Umbilical cord (tissue), 1 donor: ENCODE measurements at regions not wholly inside any gene's neighbourhood (a gene's known extent, or its start where the extent isn't known, plus 50 kb on each side); places are given as distances from the start of the nearest gene placed in this dataset.

Experiments used
- DNase-seq: peaks from one replicate; pipeline ENCODE4 v3.0.0-alpha.2; 2015; ENCODE audit warnings: low spot score

DNA sequence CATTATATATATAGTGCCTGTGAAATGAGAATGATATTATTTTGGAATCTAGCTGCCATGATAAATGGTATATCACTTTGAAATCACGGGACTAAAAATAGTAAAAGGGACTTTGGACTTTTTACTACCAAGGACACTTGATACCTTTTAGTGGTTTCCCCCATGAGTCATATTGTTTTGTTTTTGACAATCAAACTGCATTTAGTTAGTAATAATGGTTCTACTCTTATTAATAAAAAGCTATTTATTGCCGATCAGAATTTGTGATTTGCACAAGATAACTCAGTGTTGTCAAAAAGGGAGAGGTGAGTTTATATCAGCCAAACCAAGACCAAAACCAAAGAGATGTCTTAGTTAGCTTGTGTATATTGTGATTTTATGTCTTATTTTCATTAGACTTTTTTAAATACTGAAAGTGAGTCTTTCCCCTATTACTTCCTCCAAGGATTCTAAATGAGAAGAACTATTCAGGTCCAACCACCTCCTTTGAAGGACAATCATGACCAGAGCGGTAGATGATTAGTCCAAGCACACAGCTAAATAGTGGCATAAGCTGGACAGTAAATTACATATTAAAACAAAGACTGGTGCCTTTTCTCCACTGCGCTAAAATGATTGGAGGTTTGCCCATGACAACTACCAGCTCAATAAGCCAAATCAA is 281.7 kb upstream of the ESRRG start:
- DNase-seq, result no peak

DNA sequence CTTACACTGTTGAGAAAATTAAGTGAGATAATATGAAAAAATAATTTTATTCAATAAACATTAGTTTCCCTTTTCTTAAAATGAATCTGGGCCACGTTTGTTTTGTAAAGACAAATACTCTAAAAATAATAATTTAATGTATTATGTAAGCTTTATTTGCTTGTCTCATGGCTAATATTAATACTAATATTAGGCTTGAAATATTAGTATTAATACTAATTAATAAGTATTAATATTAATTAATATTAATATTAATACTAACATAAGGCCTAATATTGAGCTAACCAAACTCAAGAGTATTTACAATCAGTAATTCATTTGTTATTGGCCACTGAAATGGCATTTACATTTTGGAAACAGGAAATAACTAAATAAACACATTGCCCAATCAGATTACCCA is 280.1 kb upstream of the ESRRG start:
- DNase-seq, result no peak

DNA sequence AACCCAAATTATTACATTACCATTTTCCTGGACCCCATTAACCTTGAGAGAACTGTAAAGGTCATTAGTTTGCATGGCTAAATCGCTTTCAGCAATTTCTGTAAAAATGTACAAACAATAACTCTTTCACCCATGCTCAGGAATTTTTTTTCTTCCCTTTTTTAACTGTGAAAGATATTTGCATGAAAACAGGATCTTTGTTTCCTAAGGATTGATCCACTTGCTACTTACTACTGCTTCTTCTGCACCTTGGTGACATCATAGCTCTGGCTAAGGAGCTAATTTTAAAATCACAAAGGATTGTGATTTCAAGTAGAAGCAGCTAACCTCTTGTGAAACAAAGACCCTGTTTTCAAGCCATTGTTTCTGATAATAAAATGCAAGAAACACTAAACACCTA is 274.6 kb upstream of the ESRRG start:
- no peak for DNase-seq

DNA sequence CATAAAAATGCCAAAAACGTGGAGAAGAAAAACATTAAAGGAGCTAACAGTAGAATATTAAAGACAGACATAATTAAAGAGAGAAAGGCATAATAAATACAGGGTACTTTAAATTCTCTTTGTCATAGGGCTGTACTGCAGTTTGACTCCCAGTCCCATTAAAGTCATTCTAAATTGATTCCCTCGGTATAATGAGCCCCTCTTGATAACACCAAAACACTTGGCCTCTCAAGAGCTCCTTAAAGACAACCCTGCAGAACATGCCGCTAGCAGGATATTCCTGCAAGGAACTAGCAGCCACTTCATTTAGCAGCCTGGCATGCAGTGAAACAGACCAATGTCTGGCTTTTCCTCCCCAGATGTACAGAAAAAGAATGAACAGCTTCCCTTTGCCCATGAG is 273.8 kb upstream of the ESRRG start:
- no peak for DNase-seq

DNA sequence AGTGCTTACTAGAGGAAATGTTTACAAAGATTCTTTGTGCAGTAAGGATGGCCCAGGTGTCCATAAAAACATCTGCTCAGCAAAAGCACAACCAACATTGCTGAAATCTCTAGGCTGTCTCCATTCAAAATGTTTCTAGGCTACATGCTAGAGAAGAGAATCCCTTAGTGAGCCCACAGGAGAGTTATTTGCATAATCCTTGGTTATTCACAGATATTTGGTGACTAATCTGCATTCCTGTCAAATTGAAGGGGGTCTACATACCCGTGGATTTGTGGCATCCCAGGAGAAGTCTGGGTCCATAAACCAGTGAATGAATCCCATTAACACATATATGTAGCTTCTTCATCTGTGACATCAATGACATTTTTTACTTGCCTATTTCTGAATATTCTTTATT is 261.3 kb upstream of the ESRRG start:
- DNase-seq, result no peak

DNA sequence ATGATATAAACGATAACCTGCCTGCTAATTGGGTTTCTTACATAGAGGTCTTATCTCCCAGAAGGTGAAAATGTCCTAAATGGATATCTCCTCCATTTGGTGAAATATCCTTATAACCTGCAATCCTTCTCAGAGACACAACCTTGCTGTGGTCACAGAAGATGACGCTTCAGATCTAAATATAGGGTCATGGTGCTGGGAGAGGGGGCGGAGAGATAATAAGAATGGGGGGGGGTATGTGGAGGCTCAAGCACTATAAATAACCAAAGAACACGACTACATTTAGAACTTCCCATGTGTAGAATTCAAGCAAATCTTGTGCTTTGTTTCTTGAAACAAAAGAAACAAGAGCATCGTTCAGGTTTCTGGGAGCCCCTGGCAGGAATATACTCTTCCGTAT is 260.6 kb upstream of the ESRRG start:
- DNase-seq, result no peak

DNA sequence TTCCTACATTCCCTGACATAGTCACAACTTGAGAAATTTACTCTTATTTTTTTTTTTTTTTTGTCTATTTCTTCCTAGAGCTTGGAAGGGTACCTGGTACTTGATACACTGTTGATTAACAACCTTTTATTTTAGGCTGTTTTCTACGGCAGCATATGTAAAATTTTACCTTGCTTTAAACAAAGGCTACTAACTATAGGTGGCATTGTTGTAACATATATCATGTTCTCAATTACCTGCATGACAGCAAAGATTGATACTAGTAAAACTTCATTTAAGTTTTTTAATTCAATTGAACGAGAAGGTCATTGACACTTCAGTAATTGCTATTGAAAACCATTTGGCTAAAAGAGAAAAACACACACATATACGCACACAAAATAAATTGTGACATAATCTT is 238.3 kb upstream of the ESRRG start:
- no peak for DNase-seq

DNA sequence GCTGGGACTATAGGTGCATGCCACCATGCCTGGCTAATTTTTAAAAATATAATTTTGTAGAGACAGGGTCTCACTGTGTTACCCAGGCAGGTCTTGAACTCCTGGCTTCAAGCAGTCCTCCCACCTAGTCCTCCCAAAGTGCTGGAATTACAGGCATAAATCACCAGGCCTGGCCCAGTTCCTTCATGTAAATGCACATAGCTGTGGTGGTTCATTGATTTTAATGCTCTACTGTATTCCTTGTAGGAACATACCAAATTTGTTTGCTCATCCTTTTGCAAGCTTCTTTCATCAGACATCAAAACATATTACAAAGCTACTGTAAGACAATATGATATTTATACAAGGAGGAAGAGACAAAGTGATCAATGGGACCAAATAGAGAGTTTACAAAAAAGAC is 237.5 kb upstream of the ESRRG start:
- DNase-seq, result no peak

DNA sequence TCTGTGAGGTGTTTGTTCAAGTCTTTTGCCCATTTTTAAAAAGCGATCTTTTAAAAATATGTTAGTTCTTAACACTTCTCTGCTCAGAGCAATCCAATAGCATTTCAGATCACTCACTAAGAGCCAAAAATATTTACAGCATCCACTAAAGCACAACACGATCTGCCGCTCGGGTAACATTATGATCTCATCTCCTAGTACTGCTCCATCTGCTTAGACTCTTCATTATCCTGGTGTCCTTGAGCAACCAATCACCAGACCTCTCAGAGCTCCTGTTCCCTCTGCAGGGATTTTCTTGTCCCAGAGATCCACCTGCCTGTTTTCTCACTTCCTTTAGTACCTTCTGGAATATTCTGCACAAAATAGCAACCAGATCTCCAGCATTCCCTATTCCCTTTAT is 235.3 kb upstream of the ESRRG start:
- no peak for DNase-seq

DNA sequence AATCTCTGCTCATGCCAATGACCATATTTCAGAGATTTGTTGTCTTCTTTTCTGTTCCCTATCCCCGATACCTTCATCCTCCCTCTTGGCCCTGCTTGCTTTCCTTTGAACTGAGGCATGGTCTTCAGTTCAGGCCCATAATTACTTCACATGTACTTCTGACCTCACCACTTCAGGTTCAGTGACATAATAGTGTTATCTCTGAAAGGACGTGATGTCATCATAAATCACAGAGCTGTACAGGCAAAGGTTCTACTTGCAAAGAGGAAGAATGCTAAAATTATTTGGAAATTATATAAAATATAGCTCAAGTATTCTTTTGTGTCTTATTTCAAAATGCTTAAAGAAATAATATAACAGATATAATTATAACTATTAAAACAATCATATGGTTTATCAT is 230.3 kb upstream of the ESRRG start:
- no peak for DNase-seq

DNA sequence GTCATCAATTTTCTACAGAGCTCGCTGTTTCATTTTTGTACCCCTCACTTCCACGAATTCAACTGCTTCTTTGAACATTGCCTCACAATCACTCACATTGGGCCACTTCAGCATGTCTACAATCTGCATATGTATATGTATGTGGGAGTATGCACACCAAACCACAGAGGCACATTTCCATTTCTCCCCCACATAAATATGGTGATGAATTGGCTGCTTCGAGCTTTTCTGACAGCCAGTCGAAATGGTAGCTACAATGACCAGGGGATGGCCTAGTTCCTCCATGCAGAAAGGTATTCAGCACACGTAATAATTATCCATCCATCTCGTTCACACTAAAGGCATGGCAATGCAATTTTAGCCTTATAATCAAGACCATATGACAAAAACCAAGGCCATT is 229.6 kb upstream of the ESRRG start:
- DNase-seq, result no peak

DNA sequence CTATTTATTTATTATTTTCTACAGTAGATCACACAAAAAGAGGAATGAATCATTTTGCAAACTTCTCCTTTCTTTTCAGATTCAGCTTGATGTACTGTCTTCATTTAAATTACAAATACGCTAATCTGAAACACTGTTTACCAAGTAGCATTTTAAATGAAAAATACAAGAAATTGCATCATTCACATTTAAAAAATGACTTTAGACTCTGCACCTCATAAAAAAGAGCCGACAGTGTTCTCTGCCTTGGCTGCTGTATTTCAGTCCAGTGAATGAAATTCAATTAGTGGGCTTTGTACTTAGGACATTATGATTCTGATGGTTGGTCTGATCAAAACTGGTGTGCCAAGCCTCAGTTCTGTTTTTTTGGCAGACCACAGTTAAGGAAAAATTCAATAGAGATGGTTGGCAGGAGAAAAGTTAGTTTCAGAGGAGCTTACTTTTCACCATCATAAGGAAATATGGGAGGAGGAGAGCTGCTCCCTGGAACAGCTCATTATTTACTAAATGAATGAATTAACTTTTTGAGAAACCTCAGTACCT is 222.4 kb upstream of the ESRRG start:
- no peak for DNase-seq

DNA sequence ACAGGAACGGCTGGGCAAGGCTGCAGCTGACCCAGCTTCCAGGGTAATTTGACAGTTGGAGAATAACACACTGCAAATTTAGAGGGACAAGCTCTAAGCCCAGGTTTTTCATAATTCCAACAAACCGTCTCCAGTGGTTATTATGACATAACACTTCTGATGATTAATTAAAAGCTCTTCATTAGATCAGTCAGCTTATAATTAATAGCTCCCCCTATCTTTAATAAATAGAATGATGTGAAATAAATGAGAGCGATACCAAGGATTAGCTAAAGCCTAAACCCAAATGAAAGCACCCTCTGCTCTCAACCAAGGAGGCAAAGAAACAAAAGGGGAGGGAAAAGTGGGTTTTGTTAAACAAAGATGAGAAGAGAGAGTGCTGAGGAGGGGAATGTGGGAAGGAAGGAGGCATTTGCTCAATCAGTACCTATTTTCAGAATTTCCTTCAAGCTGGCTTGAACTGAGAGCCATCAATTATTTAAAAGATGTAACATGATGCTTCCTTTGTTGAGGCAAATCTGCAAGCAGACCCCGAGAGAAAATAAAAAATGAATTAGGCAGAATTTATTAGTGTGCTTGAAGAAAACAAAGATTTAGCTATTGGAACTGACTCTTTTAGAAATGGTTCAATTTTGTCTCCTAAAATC is 221.8 kb upstream of the ESRRG start:
- DNase-seq, result no peak

DNA sequence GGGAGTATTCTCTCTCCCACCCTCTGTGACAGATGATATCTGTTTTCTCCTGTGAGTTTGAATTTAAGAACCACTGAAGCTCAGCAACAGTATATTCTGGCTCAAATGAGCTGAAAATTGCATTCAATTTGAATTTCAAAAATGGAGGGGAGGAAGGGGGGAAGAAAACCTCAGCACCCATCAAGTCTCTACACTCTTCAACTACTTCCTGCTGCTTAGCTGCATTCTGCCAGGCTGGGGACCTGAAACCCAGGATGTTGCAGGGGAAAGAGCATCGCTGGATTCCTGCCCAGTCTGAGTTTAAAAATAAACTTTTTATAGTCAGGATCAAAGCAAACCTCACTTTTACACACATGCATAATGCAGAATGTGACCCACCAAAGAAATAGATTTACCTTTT is 214.3 kb upstream of the ESRRG start:
- no peak for DNase-seq

DNA sequence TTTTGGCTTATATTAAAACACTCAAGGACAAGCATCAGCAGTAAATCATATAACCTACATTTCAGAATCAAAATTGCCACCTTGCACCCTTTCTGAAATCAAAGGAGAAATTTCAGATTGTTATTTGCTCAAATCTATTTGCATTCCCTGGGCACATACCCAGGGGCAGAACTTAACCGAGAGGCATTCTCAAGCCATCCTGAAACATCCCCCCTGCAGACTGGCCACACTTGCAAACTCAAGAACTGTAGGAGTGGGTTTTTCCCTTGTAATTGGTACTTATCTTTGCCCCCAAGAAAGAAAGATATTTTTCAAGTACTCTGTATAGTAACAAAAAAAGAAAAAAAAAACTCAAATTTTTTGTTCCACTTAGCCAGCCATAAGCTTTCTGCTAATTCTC is 213.6 kb upstream of the ESRRG start:
- DNase-seq, result no peak

DNA sequence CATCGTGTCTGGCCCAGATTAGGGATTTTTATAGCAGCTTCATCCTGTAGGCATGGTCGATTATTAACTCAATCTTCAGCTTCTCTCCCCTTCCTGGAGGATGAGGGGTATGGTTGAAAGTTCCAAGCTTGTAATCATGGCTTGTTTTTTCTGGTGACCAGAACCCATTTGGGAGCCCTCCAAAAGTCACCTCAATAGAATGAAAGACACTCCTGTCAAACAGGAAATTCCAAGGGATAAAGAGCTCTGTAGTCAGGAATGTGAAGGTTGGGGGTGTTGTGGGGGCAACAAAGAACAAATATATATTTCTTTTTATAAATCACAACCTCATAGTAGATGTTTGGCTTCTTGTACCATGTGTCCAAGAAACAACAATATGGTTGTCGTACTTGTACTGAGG is 212.7 kb upstream of the ESRRG start:
- no peak for DNase-seq

DNA sequence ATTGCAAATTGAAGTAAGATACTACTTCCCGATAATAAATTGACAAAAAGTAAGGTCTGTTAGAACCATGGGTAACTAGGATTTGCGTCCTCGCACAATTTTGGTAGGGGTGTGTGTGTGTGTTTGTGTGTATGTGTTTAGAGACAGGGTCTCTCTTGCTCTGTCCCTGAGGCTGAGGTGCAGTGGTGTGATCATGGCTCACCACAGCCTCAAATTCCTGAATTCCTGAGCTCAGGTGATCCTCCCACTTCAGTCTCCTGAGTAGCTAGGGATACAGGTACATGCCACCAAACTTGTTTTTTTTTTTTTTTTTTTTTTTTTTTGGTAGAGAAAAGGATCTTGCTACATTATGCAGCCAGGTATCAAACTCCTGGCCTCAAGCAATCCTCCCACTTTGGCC is 209.2 kb upstream of the ESRRG start:
- no peak for DNase-seq

DNA sequence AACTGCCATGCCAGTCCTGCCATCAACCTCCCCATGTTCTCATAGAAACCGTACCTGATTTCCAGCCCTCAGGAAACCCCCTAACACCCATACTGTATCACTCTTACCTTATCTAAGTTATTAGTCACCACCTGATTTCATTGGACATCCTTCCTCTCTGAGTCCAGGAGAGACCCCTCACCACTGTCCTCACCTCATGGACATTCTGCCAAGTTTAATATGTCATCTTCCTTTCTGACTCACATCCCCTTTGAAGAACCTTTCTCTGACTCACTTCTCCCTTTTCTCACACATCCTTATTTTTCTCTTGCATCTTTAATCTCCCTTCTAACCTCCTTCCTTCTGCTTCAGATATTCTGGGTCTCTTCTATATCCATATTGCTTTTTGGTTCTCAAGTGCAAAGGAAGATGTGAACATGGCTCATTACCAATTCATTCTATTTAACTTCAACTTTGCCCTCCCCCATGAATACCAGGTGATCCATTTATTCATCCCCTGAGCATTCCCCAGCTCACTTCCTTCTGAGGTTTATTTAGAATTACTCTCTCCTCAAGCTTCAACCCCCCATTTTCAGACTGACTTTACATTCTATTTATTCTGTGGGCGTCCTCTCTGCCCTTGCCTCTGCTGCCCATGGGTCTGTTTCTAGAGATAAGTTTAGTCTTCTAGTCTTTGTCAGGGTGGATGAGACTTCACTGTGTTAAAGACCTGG is 206.8 kb upstream of the ESRRG start:
- DNase-seq, result no peak

DNA sequence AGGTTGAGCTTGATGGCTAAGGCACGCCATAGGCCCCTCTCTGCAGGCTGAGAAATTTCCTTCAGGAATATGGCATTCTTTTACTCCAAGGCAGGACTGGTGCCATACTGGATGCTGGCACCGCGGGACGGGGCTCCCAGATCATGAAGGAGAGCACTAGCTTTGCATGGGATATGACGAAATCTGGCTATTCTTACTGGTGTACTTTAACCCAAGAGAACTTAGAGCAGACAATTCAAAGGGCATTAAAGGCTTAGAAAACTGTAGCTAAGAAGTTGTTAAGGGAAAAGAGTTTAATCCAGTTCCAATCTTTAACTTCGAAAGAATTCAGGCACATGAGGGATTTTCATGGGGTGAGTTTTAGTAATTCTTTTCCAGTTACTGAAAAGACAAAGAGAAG is 204.4 kb upstream of the ESRRG start:
- no peak for DNase-seq

DNA sequence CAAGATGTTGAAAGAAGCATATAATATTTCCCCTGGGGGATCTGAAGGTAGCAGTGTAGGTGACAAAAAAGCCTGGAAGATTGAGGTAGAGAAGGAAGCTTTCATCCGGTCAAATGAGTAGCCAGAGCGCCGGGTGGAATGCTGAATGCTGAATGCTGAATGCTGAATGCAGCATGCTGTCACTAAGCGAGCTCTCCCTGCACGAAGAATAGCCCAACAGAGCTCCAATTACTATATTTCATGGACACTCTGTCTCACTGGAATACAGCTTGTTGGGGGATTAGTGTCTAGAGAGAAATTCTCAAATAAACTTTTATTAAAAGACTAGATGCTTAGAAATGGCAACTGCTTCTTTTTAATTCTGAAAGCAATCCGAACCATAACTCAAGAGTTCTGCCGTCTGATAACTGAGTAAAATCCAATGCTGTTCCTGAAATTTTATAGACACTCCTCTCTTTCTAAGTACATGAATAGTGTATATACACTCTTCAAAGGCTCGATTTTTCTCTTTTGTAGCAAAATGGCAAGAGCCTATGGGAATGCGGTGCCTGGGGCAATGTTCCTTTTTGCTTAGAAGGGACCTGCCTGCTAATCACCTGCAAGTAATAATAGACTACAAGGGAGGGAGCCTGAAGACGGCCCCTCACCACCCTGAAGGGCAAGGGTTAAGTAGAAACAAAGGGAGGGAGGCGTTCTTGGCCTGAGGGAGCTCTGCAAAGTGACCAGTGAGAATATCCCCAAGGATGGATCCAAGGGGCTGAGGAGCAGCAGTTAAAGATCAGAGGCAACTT is 203.7 kb upstream of the ESRRG start:
- DNase-seq, result peak; percentile 25

DNA sequence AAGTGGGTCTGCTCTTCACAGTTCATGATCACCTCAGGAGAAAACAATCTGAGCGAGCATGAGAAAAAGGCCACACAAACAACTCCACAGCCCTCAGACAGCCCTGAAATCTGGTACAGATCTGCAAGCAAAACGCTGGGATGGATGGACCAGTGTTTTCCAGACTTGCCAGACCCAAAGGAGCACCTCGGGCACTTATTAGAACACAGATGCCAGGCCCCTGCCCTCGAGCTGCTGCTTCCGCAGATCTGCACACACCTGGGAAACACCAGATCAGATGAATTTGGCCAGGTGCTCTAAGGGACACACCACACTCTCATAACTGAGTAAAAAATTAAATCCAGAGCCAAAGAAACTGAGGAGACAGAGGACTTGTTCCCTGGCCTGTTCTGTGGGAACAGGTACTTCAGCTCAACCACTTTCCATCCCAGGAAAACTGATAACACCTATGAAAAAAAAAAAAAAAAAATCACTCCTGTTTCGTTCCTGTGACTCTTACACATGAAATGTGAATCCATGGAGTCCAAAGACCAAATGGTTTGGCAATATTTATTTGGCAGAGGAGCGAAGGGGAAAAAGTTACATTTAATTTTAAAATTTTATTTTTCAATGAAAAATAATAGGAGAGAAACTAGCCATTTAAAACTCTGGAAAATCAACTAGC is 202.9 kb upstream of the ESRRG start:
- no peak for DNase-seq

DNA sequence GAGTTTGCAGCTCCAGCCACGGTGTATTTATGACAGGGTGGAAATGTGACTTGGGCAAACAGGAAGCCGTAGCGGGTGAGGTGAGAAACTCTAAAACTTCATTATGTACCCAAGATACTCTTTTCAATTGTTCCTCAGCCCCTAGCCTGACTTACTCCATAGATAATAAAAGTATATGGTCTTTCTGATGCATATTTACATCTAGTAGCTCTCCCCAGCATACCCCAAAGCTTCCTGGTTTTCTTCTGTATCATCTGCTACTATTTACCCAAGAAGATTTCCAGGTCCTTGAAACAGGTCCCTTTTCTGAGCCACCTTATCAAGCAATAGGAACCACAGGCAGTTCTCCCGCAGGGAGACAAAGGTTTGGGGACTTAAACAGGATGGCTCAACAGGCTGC is 201.5 kb upstream of the ESRRG start:
- DNase-seq, result no peak
